Astrocyte of the cerebellum (primary cell): ENCODE measurements at regions not wholly inside any gene's neighbourhood (a gene's known extent, or its start where the extent isn't known, plus 50 kb on each side); places are given as distances from the start of the nearest gene placed in this dataset.

Experiments
- DNase-seq: peaks from one replicate; pipeline ENCODE4 v3.0.0-alpha.2; 2011; ENCODE audit warnings: low read depth
- H3K4me3 ChIP-seq: 2 replicates; pipeline ENCODE4 v1.5.1; 2011; ENCODE audit warnings: mild to moderate bottlenecking, low read depth, low read length, moderate library complexity
- in situ Hi-C: cut with HindIII; loops from 2 replicates; pipeline ENCODE4 v1.10.0; 2017; ENCODE audit warnings: low sequenced_read_pairs
- TF ChIP-seq, protein P1 (sequence below): IDR thresholded peaks from 2 replicates; pipeline ENCODE4 v1.5.1; 2012; ENCODE audit warnings: low read length, low read depth, moderate library complexity, mild to moderate bottlenecking; ENCODE audit errors: missing control alignments

- TF ChIP-seq, protein P1, sequence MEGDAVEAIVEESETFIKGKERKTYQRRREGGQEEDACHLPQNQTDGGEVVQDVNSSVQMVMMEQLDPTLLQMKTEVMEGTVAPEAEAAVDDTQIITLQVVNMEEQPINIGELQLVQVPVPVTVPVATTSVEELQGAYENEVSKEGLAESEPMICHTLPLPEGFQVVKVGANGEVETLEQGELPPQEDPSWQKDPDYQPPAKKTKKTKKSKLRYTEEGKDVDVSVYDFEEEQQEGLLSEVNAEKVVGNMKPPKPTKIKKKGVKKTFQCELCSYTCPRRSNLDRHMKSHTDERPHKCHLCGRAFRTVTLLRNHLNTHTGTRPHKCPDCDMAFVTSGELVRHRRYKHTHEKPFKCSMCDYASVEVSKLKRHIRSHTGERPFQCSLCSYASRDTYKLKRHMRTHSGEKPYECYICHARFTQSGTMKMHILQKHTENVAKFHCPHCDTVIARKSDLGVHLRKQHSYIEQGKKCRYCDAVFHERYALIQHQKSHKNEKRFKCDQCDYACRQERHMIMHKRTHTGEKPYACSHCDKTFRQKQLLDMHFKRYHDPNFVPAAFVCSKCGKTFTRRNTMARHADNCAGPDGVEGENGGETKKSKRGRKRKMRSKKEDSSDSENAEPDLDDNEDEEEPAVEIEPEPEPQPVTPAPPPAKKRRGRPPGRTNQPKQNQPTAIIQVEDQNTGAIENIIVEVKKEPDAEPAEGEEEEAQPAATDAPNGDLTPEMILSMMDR = no peak
- H3K4me3 ChIP-seq = no peak overlapping the region
- in situ Hi-C loops = no loop called here
- no peak for DNase-seq
Observed at GRCh38 chr22:26784772-26785171, 127.4 kb downstream of the MIAT start.

GRCh38 chr22:26785932-26786331 lies 128.5 kb downstream of the MIAT start:
- TF ChIP-seq, protein P1 = no peak
- no peak overlapping the region for H3K4me3 ChIP-seq
- no peak for DNase-seq
- in situ Hi-C loops = no loop called here

DNA sequence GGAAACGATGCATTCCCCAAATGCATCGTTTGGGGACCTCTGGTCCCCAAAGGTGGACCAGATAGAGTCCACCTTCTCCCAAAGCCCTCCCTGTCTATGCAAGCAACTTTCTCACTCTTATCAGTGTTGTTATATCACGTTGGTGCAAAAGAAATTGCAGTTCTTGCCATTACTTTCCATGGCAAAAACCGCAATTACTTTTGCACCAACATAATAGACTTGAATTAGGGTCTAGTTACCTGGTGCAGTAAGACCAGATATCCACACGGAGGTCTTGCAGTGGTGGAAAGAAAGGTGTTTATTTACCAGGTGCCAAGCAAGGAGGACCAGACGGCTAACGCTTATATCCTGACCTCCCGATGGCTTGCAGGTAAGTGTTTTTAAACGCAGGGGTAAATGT lies 129.0 kb downstream of the MIAT start:
- DNase-seq = no peak
- TF ChIP-seq, protein P1 = no peak
- in situ Hi-C loops = no loop called here
- H3K4me3 ChIP-seq = no peak overlapping the region

DNA sequence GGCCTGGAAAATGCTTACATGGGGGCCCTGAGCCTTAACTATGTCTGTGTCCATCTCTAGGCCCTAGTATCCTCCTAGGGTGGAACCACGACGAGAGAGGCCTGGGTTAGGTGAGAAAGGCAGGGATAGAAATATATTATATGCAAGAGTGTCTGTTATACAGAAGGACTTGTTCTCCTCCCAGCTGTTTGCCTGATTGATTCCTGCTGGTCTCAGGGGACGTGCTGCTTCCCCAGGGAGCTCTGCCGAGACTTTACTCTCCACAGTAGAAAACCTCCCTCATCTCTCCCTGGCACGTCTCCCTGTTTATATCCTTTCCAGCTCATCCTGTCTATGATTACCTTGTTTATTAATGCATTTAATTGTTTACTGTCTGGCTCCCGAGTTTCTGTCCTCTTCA lies 132.6 kb downstream of the MIAT start:
- in situ Hi-C loops = no loop called here
- TF ChIP-seq, protein P1 = no peak
- no peak overlapping the region for H3K4me3 ChIP-seq
- no peak for DNase-seq

GRCh38 chr22:26792522-26792921 lies 135.1 kb downstream of the MIAT start:
- in situ Hi-C loops = no loop called here
- H3K4me3 ChIP-seq = no peak overlapping the region
- TF ChIP-seq, protein P1 = no peak
- DNase-seq = no peak

GRCh38 chr22:26796785-26797184 lies 139.4 kb downstream of the MIAT start:
- TF ChIP-seq, protein P1 = no peak
- no peak overlapping the region for H3K4me3 ChIP-seq
- DNase-seq = no peak
- in situ Hi-C loops = no loop called here

GRCh38 chr22:26797910-26798309 lies 140.5 kb downstream of the MIAT start:
- no peak for DNase-seq
- TF ChIP-seq, protein P1 = no peak
- H3K4me3 ChIP-seq = no peak overlapping the region
- in situ Hi-C loops = no loop called here
